K562 (cell line): ENCODE measurements at regions not wholly inside any gene's neighbourhood (a gene's known extent, or its start where the extent isn't known, plus 50 kb on each side); places are given as distances from the start of the nearest gene placed in this dataset.
A peak's percentile ranks its signal among the peaks of the same experiment; 100 is the strongest.
"Not testable (repeated sequence)": the region's sequence is repeated elsewhere in the genome, so short reads cannot be mapped to it uniquely, and the experiment has no call there.

Experiments used
- ATAC-seq: fragments of 200-7000 bp; cut with Tn5 transposase; 3 replicates; pipeline ENCODE4 v1.9.1; 2020; ENCODE audit warnings: moderate library complexity
- BruUV-seq: library from RNA; stranded (reverse); fragments of 400-500 nt; replicated peaks from 2 replicates; lab custom pipeline; 2021; lab: Mats Ljungman, UMichigan
- CTCF ChIA-PET: fragments of 300-600 bp; formaldehyde crosslinking; extraction: SDS; loops from one replicate; lab custom pipeline; 2021; ENCODE audit warnings: low intra/inter-chr PET ratio; lab: Yijun Ruan, JAX
- POLR2A ChIA-PET: fragments of 300-600, 350-650 bp; sonication (Branson Sonifier 250); formaldehyde crosslinking; extraction: SDS; loops from one replicate; lab custom pipeline; 2021; ENCODE audit warnings: antibody characterized with exemption, inconsistent platforms; lab: Yijun Ruan, JAX
- DNase-seq, 4 experiments: peaks; one replicate each; pipeline versions ENCODE4 v3.0.0 to v3.0.0-alpha.2; 2011 to 2018; ENCODE audit warnings: low spot score in 3 of 4, mixed read lengths in 3 of 4; ENCODE audit errors: extremely low read depth in 1 of 4
- FAIRE-seq: peaks from 2 replicates; lab custom pipeline; 2011; peaks lifted over from hg19 to GRCh38; lab: Jason Lieb, UNC
- H2AFZ ChIP-seq: 2 replicates; pipeline ENCODE4 v1.6.0; 2011; ENCODE audit warnings: low read depth, low read length, control low read depth, inconsistent platforms
- H3K27ac ChIP-seq: fragments of 200-600 bp; 3 replicates; pipeline ENCODE4 v1.8.0; 2011; ENCODE audit warnings: low read depth, mild to moderate bottlenecking, control low read depth, inconsistent platforms, low read length, moderate library complexity, mixed read lengths; ENCODE audit errors: extremely low read depth
- H3K27me3 ChIP-seq, 2 experiments: fragments of 300-600 bp in 1 of 2; 2 replicates in 1 of 2; 3 replicates in 1 of 2; pipeline versions ENCODE4 v1.6.0 to v1.8.0; 2011; ENCODE audit warnings: inconsistent platforms in 2 of 2, low read length in 2 of 2, mild to moderate bottlenecking in 1 of 2, mixed read lengths in 1 of 2, moderate library complexity in 1 of 2; ENCODE audit not compliant: control insufficient read depth in 2 of 2, insufficient read depth in 2 of 2
- H3K36me3 ChIP-seq: fragments of 300-600 bp; 3 replicates; pipeline ENCODE4 v1.8.0; 2011; ENCODE audit warnings: mild to moderate bottlenecking, low read length, inconsistent platforms; ENCODE audit not compliant: control insufficient read depth, insufficient read depth
- H3K4me1 ChIP-seq, 2 experiments: fragments of 200-600 bp in 1 of 2; replicated peaks in 1 of 2; 2 replicates in 1 of 2; 3 replicates in 1 of 2; pipeline versions ENCODE4 v1.5.1 to v1.8.0; 2011; ENCODE audit warnings: inconsistent platforms in 2 of 2, low read length in 2 of 2, mild to moderate bottlenecking in 1 of 2, mixed read lengths in 1 of 2, moderate library complexity in 1 of 2; ENCODE audit not compliant: control insufficient read depth in 2 of 2, insufficient read depth in 2 of 2
- H3K4me2 ChIP-seq: 2 replicates; pipeline ENCODE4 v1.6.1; 2011; ENCODE audit warnings: low read length, control low read depth, inconsistent platforms, mixed read lengths; ENCODE audit not compliant: insufficient read depth
- H3K4me3 ChIP-seq: fragments of 200-600 bp; sonication (generic), shearing (Covaris generic); 2 replicates; pipeline ENCODE4 v1.5.1; 2016; ENCODE audit warnings: control low read depth, inconsistent platforms
- H3K79me2 ChIP-seq: fragments of 200-600 bp; 3 replicates; pipeline ENCODE4 v1.8.0; 2011; ENCODE audit warnings: low read length, inconsistent platforms; ENCODE audit not compliant: control insufficient read depth, insufficient read depth
- H3K9ac ChIP-seq, 2 experiments: 2 replicates each; pipeline versions ENCODE4 v1.6.0 to v1.6.1; 2011; ENCODE audit warnings: low read depth in 2 of 2, low read length in 2 of 2, control low read depth in 1 of 2, inconsistent platforms in 1 of 2, mild to moderate bottlenecking in 1 of 2, mixed read lengths in 1 of 2; ENCODE audit not compliant: insufficient read depth in 1 of 2
- H3K9me1 ChIP-seq: one replicate; pipeline ENCODE4 v1.6.0; 2011; ENCODE audit warnings: inconsistent platforms, mild to moderate bottlenecking, low read length, moderate library complexity; ENCODE audit not compliant: control insufficient read depth, insufficient read depth
- H3K9me3 ChIP-seq: replicated peaks from 2 replicates; pipeline ENCODE4 v1.5.1; 2011; ENCODE audit warnings: low read depth, low read length, inconsistent platforms; ENCODE audit not compliant: control insufficient read depth, insufficient read depth
- H4K20me1 ChIP-seq: replicated peaks from 2 replicates; pipeline ENCODE4 v1.6.1; 2011; ENCODE audit warnings: low read length, inconsistent platforms, mixed read lengths; ENCODE audit not compliant: control insufficient read depth, insufficient read depth
- MCM2 ChIP-seq: fragments of 450-650 bp; IDR thresholded peaks from 2 replicates; pipeline ENCODE4 v1.6.1; 2017; ENCODE audit warnings: low read depth, mild to moderate bottlenecking
- ZC3H4 ChIP-seq: sonication (generic); formaldehyde crosslinking; IDR thresholded peaks from 2 replicates; pipeline ENCODE4 v1.9.0; 2021; ENCODE audit warnings: missing genetic modification reagents, borderline replicate concordance
- ZNF282 ChIP-seq: sonication (generic); formaldehyde crosslinking; IDR thresholded peaks from 2 replicates; pipeline ENCODE4 v1.8.1; 2023; ENCODE audit warnings: missing genetic modification reagents
- WGBS: fragments of 100-300 bp; shearing (Covaris generic); methylation state at CpG from one replicate; pipeline ENCODE4 v1.1.6; 2016; ENCODE audit warnings: low coverage, mixed read lengths; ENCODE audit not compliant: insufficient coverage; ENCODE audit errors: missing lambda C conversion rate; 5-methylcytosine and 5-hydroxymethylcytosine counted together
- in situ Hi-C: fragments of 300-500 bp; cut with MboI; formaldehyde crosslinking; loops from 4 replicates; pipeline ENCODE4 v1.15.0; 2018; ENCODE audit warnings: inconsistent platforms, mixed read lengths
- intact Hi-C: fragments of 100-400 bp; cut with micrococcal nuclease; formaldehyde crosslinking; loops from 2 replicates; pipeline ENCODE4 v1.14.2; 2022

GRCh38 chr15:20342601-20343394 is 198.8 kb downstream of the GOLGA6L6 start:
- H3K4me1 ChIP-seq, result peaks cover 0 to 26% of the 10 kb centered on the region in 2 experiments; a peak in 1 of 5 replicates
- H2AFZ ChIP-seq, H3K27ac ChIP-seq, H3K9me3 ChIP-seq, H3K36me3 ChIP-seq, H3K9me1 ChIP-seq, H3K4me3 ChIP-seq, BruUV-seq, CTCF ChIA-PET, H3K27me3 ChIP-seq, H3K79me2 ChIP-seq, in situ Hi-C loops, H3K4me2 ChIP-seq, H4K20me1 ChIP-seq, H3K9ac ChIP-seq, DNase-seq, FAIRE-seq, ATAC-seq, intact Hi-C loops: not testable (repeated sequence)
- POLR2A ChIA-PET, result interaction anchor here (0.6 kb wide), 1 partner anchor 1878 kb away, joined by 3 read pairs; no protein-coding TSS in a partner anchor
- WGBS, result 0% methylated on average over 4 of the region's 4 CpGs

- no peaks in the 10 kb centered on the region for H3K36me3 ChIP-seq
- no peak overlapping the region for H3K4me2 ChIP-seq
- FAIRE-seq (no peak), DNase-seq (peak in 2 of 4 experiments; percentile 9 to 11), ATAC-seq (no peak; the same call in 2 of the 3 replicates)
- H3K4me1 ChIP-seq, result peaks cover 0 to 26% of the 10 kb centered on the region in 2 experiments; a peak in 1 of 5 replicates
- in situ Hi-C loops, result no loop called here
- WGBS, result 0% methylated on average over 5 of the region's 5 CpGs
- no peaks in the 10 kb centered on the region; the same call in 1 of the 2 replicates for H3K9me3 ChIP-seq
- no peaks in the 10 kb centered on the region for H3K9me1 ChIP-seq
- no peaks in the 10 kb centered on the region for H4K20me1 ChIP-seq
- H2AFZ ChIP-seq, result no peak overlapping the region
- CTCF ChIA-PET, result no interaction called here
- H3K9ac ChIP-seq, result no peak overlapping the region
- H3K27ac ChIP-seq, result no peak overlapping the region
- POLR2A ChIA-PET, result interaction anchor here (0.6 kb wide), 1 partner anchor 1879 kb away, joined by 3 read pairs; no protein-coding TSS in a partner anchor
- TF ChIP-seq MCM2, result no peak
- TF ChIP-seq ZC3H4 (CRISPR knock-in tag), result 0 out of 2 replicates have a peak, but pooled peaks have one; percentile 37
- peak; percentile 30; the same call in 1 of the 2 replicates for TF ChIP-seq ZNF282 (CRISPR knock-in tag)
- intact Hi-C loops, result no loop called here
- H3K27me3 ChIP-seq, result peaks cover 0 to 6% of the 10 kb centered on the region in 2 experiments; a peak in 1 of 5 replicates
- no peaks in the 10 kb centered on the region for H3K79me2 ChIP-seq
- BruUV-seq, result no TSS peak
- H3K4me3 ChIP-seq, result no peak overlapping the region
These were observed 199.5 kb downstream of the GOLGA6L6 start for GRCh38 chr15:20341901-20342600.
